GM23248 (cell line): ENCODE measurements at regions not wholly inside any gene's neighbourhood (a gene's known extent, or its start where the extent isn't known, plus 50 kb on each side); places are given as distances from the start of the nearest gene placed in this dataset.

Experiments
- EZH2 ChIP-seq: fragments of 200-600 bp; sonication (generic); IDR thresholded peaks from 2 replicates; pipeline ENCODE4 v1.6.1; 2018; ENCODE audit warnings: antibody characterized with exemption, mild to moderate bottlenecking; ENCODE audit not compliant: insufficient read depth, poor library complexity, severe bottlenecking
- EZH2phosphoT487 ChIP-seq: fragments of 200-600 bp; sonication (generic); IDR thresholded peaks from 2 replicates; pipeline ENCODE4 v1.6.1; 2018; ENCODE audit warnings: antibody characterized with exemption, moderate library complexity, mild to moderate bottlenecking, low read depth; ENCODE audit not compliant: insufficient read depth

DNA sequence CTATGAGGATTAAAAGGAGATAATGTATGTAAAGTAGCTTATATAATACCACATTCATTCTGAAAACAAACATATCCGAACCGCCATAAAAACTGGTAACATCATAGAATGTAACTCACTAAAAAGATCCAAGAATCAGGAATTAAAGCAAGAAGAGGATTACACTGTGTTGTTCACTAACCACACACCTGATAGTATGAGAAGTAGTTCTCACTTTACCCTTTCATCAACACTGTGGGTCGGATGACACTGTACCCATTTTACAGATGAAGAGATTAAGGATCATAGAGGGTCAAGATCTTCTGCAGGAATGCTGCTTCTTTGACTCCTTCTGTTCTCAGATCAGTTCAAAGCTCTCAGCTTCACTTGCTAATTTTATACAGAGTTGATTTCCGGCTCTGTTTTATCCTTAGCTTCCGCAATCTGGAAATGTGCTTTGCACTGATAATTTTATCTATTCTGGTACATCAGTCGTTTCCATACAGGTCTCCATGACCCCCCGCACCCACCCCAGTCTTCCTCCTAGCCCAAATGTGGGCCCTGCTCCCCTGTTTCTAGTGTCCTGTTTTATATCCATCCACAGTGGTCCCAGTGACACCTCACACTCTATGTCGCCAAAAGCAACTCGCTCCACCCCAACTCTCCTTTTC, 288.6 kb upstream of the CCL2 start:
- no peak for TF ChIP-seq EZH2
- no peak for TF ChIP-seq EZH2phosphoT487
